GM13977 (cell line): ENCODE measurements at regions not wholly inside any gene's neighbourhood (a gene's known extent, or its start where the extent isn't known, plus 50 kb on each side); places are given as distances from the start of the nearest gene placed in this dataset.

ENCODE experiments used
- DNase-seq: peaks from one replicate; pipeline ENCODE4 v3.0.0; 2012; ENCODE audit warnings: low spot score
- in situ Hi-C: fragments of 300-500 bp; cut with MboI; formaldehyde crosslinking; loops from one replicate; pipeline ENCODE4 v1.12.0; 2022; ENCODE audit warnings: low sequenced_read_pairs, low pct_unique_long_range_greater_than_20kb, mixed read lengths, inconsistent platforms; ENCODE audit not compliant: unreplicated experiment
- TF ChIP-seq, protein P1 (sequence below): IDR thresholded peaks from 2 replicates; pipeline ENCODE4 v1.5.1; 2012; ENCODE audit warnings: mild to moderate bottlenecking, control low read depth; ENCODE audit not compliant: insufficient read depth; ENCODE audit errors: extremely low read depth, missing control alignments

DNA sequence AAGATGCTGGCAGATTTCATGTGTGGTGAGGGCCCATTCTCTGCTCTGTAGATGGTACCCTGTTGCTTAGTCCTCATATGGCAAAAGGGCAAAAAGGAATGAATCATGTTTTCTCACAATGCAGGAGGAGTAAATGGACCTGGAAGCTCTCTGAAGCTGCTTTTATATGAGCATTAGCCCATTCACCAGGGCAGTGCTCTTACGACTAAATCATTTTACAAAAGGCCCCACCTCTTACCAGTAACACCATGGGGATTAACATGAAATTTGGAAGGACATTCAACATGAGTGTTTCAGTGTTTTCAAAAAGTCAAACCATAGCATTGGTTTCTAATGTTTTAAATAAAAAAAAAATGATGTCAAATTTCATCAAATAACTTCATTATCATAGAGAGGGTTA, 495.7 kb upstream of the CBLB start:
- DNase-seq: no peak
- TF ChIP-seq, protein P1, sequence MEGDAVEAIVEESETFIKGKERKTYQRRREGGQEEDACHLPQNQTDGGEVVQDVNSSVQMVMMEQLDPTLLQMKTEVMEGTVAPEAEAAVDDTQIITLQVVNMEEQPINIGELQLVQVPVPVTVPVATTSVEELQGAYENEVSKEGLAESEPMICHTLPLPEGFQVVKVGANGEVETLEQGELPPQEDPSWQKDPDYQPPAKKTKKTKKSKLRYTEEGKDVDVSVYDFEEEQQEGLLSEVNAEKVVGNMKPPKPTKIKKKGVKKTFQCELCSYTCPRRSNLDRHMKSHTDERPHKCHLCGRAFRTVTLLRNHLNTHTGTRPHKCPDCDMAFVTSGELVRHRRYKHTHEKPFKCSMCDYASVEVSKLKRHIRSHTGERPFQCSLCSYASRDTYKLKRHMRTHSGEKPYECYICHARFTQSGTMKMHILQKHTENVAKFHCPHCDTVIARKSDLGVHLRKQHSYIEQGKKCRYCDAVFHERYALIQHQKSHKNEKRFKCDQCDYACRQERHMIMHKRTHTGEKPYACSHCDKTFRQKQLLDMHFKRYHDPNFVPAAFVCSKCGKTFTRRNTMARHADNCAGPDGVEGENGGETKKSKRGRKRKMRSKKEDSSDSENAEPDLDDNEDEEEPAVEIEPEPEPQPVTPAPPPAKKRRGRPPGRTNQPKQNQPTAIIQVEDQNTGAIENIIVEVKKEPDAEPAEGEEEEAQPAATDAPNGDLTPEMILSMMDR: no peak
- in situ Hi-C loops: no loop called here

DNA sequence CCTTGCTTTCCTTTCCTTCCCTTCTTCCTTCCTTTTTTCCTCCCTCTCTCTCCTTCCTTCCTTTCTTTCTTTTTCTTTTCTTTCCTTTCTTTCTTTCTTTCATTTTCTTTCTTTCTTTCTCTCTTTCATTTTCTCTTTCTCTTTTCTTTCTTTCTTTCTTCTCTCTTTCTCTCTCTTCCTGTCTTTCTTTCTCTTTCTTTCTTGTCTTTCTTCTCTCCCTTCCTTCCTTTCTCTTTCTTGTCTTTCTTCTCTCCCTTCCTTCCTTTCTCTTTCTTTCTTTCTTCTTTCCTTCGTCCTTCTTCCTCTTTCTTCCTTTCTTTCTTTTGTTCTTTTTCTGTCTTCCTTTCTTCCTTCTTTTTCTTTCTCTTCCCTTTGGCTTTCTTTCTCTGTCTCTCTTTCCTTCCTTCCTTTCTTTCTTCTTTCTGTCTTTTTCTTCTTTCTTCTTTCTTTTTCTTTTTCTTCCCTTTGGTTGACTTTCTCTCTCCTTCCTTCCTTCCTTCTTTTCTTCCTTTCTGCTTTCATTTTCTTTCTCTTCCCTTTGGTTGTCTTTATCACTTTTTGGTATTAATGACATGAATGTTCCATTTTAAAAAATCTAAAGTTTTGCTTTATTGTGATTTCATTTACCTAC, 496.4 kb upstream of the CBLB start:
- in situ Hi-C loops: no loop called here
- TF ChIP-seq, protein P1: no peak

DNA sequence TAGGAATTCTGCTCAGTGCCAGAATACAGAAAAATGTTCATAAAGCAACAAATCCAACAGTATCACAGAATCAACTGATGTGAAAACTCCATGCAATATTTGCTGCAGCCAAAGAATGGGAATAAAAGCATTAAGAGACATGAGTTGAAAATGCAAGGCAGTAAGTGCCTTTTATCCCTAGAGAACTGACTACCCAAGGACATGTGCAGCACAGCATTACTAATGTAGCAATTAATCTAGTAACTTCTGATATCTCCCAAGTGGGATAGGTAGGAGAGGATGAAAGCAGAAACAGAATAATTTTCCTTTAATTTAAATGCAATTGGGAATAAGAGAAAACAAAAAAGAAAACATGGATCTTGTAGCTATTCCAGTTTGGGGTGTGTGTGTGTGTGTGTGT, 497.5 kb upstream of the CBLB start:
- TF ChIP-seq, protein P1: no peak
- DNase-seq: no peak
- in situ Hi-C loops: no loop called here

More for the DNA sequence above, 496.4 kb upstream of the CBLB start:
- DNase-seq: no peak

DNA sequence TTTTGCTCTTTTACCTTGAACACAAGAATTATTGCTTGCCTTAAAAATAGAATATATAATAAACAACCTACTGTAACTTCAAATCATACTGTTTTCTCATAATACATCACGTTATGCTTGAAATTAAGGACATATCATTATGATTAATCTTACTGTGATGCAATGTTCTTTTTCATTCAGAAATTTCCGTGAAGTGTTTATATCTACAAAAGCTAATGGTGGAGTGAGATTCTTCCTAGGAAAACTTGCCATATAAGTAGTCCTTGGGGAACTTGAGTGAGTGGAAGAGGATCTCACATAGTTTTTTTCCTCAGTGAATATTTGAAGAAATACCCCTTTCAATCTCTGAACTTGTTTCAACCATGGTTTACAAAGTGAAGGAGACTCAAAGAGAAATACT, 498.7 kb upstream of the CBLB start:
- in situ Hi-C loops: no loop called here
- DNase-seq: no peak
- TF ChIP-seq, protein P1: no peak

DNA sequence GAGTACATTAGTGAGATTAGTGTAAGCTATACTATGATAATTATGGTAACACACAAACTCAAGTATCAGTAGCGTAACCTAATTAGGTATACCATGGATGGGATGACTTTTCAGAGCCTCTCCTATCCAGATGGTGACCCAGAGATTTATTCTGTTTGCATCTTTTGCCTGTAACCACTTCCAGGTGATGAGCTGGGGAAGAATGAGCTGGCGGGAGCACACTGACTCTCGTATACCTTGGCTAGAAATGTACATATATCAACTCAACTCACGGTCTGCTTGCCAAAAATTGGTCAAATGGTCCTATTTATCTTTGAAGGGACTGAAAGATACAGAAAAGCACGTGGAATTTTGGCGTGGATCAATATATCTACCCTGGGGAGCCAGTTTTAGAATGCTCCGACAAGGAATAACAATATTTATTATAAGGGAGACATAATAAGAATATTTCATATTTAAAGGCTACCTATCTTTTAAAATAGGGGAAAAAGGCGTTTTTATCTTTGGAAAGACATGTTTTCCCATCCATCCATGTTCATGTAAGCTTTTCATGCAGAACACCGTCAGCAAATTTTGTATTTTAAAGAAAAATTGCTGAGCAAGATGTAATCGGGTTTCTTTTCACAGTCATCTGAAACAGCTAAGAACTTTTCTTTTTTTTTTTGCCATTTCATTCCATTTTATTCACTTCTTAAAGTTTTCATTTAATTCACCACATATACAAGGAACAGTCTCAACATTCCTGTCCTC, 502.6 kb upstream of the CBLB start:
- DNase-seq: no peak
- TF ChIP-seq, protein P1: no peak
- in situ Hi-C loops: no loop called here

DNA sequence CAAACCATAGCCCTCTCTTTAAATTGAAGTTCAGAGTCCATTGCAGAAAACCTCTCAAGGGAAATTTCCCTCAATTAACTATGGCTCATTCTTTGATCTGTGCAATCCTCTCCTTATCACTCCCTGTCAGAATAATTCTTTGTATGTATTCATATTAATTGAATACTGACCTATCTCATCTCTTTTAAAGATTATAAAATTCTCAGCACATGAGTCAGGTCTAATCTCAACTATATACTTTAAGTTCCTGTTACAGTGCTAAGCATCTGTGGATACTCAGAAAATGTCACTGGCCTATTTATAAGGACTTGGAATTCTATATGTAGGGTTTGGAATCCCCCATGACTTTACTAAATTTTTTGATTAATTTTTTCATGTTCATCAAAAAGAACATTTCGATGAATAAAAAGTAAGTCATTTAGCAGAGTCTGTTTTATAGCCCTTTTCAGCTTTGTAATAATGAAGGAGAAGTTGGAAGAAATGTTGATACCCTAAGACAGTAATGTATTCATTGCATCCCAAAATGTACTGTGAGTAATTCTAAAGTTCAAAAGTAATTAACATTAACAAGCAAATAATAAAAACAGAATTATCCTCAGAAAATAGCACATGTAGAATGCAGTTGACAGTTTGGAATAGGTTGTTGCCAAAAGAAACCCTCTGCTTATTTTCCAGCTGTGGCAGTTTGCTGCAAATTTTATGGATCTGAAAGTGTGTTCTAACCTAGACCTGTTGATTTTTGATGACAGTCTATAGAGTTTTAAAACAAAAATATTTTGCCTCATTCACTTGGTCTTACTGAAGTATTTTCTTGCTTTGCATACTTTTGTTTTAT, 503.4 kb upstream of the CBLB start:
- in situ Hi-C loops: no loop called here
- TF ChIP-seq, protein P1: no peak

More for the DNA sequence above, 503.4 kb upstream of the CBLB start:
- no peak for DNase-seq
